HG03045 (cell line): ENCODE measurements at regions not wholly inside any gene's neighbourhood (a gene's known extent, or its start where the extent isn't known, plus 50 kb on each side); places are given as distances from the start of the nearest gene placed in this dataset.

Experiments
- ATAC-seq: cut with Tn5 transposase; IDR thresholded peaks from one replicate; pipeline ENCODE4 v1.9.1; 2021; ENCODE audit warnings: mild to moderate bottlenecking, moderate library complexity; ENCODE audit not compliant: unreplicated experiment

DNA sequence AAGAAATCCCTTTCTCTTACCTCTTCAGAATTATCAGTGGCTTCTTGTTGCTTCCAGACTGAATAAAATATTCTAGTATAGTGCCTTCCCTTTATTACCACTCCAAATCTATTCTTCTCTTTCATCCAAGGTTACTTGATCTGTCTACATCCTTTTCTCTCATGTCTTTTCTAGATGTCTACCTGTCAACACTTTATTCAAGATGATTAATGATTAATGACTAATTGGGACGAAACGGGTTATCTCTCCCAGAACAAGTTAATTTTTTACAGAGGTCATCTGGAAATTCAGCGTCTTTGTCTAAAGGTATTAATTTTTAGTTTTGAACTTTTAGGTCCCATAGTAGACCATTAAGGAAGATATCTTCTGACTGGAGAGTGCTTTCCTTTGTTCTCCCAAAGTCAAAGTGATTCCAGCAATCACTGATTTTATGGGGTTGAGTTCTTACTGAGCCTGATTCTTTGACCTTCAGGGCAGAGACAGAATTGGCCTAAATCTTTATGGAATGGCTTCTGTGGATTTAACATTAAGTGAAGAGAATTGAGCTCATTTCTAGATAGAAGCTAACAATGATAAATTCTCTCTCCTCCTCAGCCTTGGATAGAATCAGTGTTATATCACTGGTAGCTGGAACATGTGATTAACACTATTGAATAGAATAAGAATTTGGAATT, 335.4 kb upstream of the TEX13C start:
- ATAC-seq = no peak

DNA sequence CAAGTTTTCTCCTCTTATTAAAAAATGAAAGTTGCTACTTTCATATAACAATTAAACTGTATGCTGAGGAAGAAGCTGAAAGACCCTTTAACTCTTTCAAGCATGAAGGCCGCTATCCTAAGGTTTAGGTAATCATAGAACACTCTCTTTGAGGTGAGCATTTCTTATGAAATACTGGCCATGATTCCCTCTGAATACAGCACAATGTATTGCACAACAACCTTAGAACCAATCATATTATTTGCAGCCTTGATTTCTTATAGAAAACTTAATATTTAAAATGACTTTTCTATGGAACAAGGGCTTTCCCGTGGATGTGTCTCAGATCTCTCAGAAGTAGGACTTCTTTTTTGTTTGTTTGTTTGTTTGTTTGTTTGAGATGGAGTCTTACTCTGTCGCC, 333.4 kb upstream of the TEX13C start:
- ATAC-seq = no peak

DNA sequence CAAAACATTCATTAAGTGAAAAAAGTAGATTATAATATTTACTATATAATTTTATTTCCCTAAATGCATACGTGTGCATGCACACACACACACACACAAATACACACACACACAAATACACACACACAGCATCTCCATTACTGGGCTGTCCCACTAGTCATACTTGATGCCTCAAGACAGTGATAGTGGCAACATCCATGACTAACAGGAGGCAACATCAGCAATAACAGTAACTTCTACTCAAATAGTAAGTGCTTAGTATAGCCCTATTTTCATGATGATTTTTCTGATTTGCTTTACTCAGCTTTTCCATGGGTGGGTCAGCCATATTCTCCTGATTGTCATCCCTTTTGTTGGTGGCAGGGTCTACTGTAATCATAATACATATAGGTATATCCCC, 325.9 kb upstream of the TEX13C start:
- ATAC-seq = no peak

DNA sequence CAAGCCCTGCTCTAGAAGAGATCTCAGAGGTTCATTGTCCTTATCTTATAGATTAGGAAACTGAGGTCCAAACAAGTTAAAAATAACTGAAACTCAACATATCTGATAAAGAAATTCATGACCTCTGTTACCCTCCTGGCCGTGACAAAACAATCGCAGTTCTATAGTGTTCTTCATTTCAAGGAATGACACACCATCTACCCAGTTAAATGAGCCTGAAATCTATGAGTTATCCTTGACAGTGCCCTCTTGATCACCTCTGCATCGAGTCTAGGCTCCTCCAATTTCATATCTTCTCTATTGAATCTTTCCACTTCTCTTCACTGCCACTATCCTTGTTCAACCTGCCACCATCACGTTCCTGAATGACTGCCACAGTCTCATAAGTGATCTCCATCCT, 325.3 kb upstream of the TEX13C start:
- ATAC-seq = no peak

DNA sequence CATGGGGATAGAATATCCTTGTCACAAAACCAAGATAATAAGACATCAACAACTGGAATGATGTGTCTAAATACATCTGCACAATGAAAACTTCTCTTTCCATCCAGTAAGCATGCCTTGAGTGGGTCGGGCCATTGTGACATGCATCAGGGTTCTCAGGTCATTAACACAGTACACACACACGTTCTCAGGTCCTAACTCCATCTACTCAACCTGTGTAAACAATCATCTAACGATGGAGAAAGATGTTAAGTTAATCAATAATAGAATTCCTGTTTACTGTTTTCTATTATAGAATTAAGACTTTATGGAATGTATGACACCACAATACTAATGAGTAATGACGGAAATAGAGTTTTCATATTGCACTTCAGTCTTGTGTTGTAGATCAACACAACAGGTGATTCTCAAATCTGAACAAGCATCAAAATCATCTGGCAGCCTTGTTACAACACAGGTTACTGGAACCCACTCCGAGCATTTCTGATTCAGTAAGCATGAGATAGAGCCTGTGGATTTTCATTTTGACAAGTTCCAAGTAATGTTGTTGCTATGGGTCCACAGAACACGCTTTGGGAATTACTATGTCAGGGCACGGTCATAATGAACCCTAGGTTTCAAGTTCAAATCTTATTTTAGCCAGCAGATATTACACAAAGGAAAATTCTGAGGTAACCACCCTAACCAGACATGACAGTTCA, 315.8 kb upstream of the TEX13C start:
- no peak for ATAC-seq

DNA sequence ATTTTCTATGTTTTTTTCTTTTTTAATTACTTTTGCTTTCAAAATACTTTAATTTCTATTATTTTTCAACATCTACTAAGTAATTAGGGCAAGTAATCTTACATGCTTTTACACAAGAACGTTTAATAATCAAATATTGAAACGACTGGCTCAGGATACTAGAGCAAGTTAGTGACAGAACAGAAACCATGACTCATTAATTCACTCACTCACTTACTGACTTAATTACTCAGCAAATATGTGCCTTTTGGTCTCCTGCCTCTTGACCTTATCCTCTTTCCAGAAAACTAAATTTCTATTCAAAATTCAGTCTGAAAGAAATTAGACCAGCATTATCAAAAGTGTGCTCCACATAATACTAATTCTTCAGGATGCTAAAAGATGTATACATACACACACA, 314.9 kb upstream of the TEX13C start:
- ATAC-seq = no peak

DNA sequence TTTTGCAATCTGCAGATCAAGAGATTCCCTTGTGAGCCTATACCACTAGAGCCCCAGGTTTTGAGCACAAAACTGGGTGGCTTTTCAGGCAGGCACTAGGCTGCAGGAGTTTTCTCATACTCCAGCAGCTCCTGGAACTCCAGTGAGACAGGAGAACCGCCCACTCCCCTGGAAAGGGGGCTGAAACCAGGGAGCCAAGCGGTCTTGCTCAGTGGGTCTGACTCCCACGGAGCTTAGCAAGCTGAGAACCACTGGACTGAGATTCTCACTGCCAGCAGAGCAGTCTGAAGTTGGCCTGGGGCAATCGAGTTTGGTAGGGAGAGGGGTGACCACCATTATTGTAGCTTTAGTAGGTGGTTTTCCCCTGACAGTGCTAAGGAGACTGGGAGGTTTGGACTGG, 313.8 kb upstream of the TEX13C start:
- no peak for ATAC-seq

DNA sequence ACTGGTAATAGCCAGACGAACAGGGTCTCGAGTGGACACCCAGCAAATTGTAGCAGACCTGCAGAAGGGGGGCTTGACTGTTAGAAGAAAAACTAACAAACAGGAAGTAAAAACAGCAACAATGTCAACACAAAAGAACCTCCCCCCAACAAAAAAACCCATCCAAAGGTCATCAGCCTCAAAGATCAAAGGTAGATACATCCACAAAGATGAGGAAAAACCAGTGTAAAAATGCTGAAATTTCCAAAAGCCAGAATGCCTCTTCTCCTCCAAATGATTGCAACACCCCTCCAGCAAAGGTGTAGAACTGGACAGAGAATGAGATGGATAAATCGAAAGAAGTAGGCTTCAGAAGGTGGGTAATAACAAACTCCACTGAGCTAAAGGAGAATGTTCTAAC, 313.0 kb upstream of the TEX13C start:
- ATAC-seq = no peak

DNA sequence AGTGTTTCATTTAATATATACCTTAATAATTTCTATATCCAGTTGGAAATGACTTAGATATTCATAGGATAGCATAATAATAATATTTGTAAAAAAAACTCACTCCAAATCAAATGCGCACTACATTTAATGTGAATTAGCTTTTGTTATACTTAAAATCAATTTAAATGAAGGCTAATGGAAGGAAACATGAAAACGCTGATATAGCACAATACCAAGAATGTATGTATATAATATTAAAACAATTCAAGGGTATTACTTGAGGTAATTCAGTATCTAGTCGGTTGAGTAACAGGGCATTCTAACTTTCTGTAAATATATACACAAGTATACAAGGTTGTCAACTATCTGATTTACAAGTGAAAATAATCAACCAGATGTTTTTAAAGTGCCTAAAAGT, 307.1 kb upstream of the TEX13C start:
- no peak for ATAC-seq

DNA sequence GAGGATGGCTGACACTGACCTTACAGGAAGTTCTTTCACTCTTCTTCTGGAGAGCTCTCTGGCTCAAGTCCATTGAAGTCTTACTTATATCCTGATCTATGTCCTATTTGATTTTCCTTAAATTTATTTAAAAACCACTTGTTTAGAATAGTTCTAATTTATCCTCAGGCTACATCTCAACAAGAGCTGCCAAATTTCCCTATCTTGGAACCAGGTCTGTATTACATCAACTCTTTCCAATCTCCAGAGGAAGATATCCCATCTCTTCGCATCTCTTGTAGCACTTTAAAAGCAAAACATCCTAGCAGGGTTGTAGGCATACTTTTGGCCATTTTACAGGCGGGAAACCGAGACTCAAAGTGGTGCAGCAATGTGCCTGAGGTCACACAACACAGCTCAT, 290.5 kb upstream of the TEX13C start:
- no peak for ATAC-seq
